K562 (cell line): ENCODE measurements at regions not wholly inside any gene's neighbourhood (a gene's known extent, or its start where the extent isn't known, plus 50 kb on each side); places are given as distances from the start of the nearest gene placed in this dataset.
A peak's percentile ranks its signal among the peaks of the same experiment; 100 is the strongest.

Source experiments
- ATAC-seq: fragments of 200-7000 bp; cut with Tn5 transposase; 3 replicates; pipeline ENCODE4 v1.9.1; 2020; ENCODE audit warnings: moderate library complexity
- BruUV-seq: library from RNA; stranded (reverse); fragments of 400-500 nt; replicated peaks from 2 replicates; lab custom pipeline; 2021; lab: Mats Ljungman, UMichigan
- CTCF ChIA-PET: fragments of 300-600 bp; formaldehyde crosslinking; extraction: SDS; loops from one replicate; lab custom pipeline; 2021; ENCODE audit warnings: low intra/inter-chr PET ratio; lab: Yijun Ruan, JAX
- POLR2A ChIA-PET: fragments of 300-600, 350-650 bp; sonication (Branson Sonifier 250); formaldehyde crosslinking; extraction: SDS; loops from one replicate; lab custom pipeline; 2021; ENCODE audit warnings: antibody characterized with exemption, inconsistent platforms; lab: Yijun Ruan, JAX
- DNase-seq, 4 experiments: peaks; one replicate each; pipeline versions ENCODE4 v3.0.0 to v3.0.0-alpha.2; 2011 to 2018; ENCODE audit warnings: low spot score in 3 of 4, mixed read lengths in 3 of 4; ENCODE audit errors: extremely low read depth in 1 of 4
- FAIRE-seq: peaks from 2 replicates; lab custom pipeline; 2011; peaks lifted over from hg19 to GRCh38; lab: Jason Lieb, UNC
- H2AFZ ChIP-seq: 2 replicates; pipeline ENCODE4 v1.6.0; 2011; ENCODE audit warnings: low read depth, low read length, control low read depth, inconsistent platforms
- H3K27ac ChIP-seq: fragments of 200-600 bp; 3 replicates; pipeline ENCODE4 v1.8.0; 2011; ENCODE audit warnings: low read depth, mild to moderate bottlenecking, control low read depth, inconsistent platforms, low read length, moderate library complexity, mixed read lengths; ENCODE audit errors: extremely low read depth
- H3K27me3 ChIP-seq, 2 experiments: fragments of 300-600 bp in 1 of 2; 2 replicates in 1 of 2; 3 replicates in 1 of 2; pipeline versions ENCODE4 v1.6.0 to v1.8.0; 2011; ENCODE audit warnings: inconsistent platforms in 2 of 2, low read length in 2 of 2, mild to moderate bottlenecking in 1 of 2, mixed read lengths in 1 of 2, moderate library complexity in 1 of 2; ENCODE audit not compliant: control insufficient read depth in 2 of 2, insufficient read depth in 2 of 2
- H3K36me3 ChIP-seq: fragments of 300-600 bp; 3 replicates; pipeline ENCODE4 v1.8.0; 2011; ENCODE audit warnings: mild to moderate bottlenecking, low read length, inconsistent platforms; ENCODE audit not compliant: control insufficient read depth, insufficient read depth
- H3K4me1 ChIP-seq, 2 experiments: fragments of 200-600 bp in 1 of 2; replicated peaks in 1 of 2; 2 replicates in 1 of 2; 3 replicates in 1 of 2; pipeline versions ENCODE4 v1.5.1 to v1.8.0; 2011; ENCODE audit warnings: inconsistent platforms in 2 of 2, low read length in 2 of 2, mild to moderate bottlenecking in 1 of 2, mixed read lengths in 1 of 2, moderate library complexity in 1 of 2; ENCODE audit not compliant: control insufficient read depth in 2 of 2, insufficient read depth in 2 of 2
- H3K4me2 ChIP-seq: 2 replicates; pipeline ENCODE4 v1.6.1; 2011; ENCODE audit warnings: low read length, control low read depth, inconsistent platforms, mixed read lengths; ENCODE audit not compliant: insufficient read depth
- H3K4me3 ChIP-seq: fragments of 200-600 bp; sonication (generic), shearing (Covaris generic); 2 replicates; pipeline ENCODE4 v1.5.1; 2016; ENCODE audit warnings: control low read depth, inconsistent platforms
- H3K79me2 ChIP-seq: fragments of 200-600 bp; 3 replicates; pipeline ENCODE4 v1.8.0; 2011; ENCODE audit warnings: low read length, inconsistent platforms; ENCODE audit not compliant: control insufficient read depth, insufficient read depth
- H3K9ac ChIP-seq, 2 experiments: 2 replicates each; pipeline versions ENCODE4 v1.6.0 to v1.6.1; 2011; ENCODE audit warnings: low read depth in 2 of 2, low read length in 2 of 2, control low read depth in 1 of 2, inconsistent platforms in 1 of 2, mild to moderate bottlenecking in 1 of 2, mixed read lengths in 1 of 2; ENCODE audit not compliant: insufficient read depth in 1 of 2
- H3K9me1 ChIP-seq: one replicate; pipeline ENCODE4 v1.6.0; 2011; ENCODE audit warnings: inconsistent platforms, mild to moderate bottlenecking, low read length, moderate library complexity; ENCODE audit not compliant: control insufficient read depth, insufficient read depth
- H3K9me3 ChIP-seq: replicated peaks from 2 replicates; pipeline ENCODE4 v1.5.1; 2011; ENCODE audit warnings: low read depth, low read length, inconsistent platforms; ENCODE audit not compliant: control insufficient read depth, insufficient read depth
- H4K20me1 ChIP-seq: replicated peaks from 2 replicates; pipeline ENCODE4 v1.6.1; 2011; ENCODE audit warnings: low read length, inconsistent platforms, mixed read lengths; ENCODE audit not compliant: control insufficient read depth, insufficient read depth
- ASH1L ChIP-seq: fragments of 450-650 bp; IDR thresholded peaks from 2 replicates; pipeline ENCODE4 v1.6.1; 2018; ENCODE audit warnings: borderline replicate concordance, mild to moderate bottlenecking, low read depth; ENCODE audit not compliant: partially characterized antibody
- BRD4 ChIP-seq: fragments of 200-600 bp; sonication (generic); IDR thresholded peaks from 2 replicates; pipeline ENCODE4 v1.6.1; 2017; ENCODE audit warnings: inconsistent platforms
- ETV5 ChIP-seq: sonication (generic); formaldehyde crosslinking; IDR thresholded peaks from 2 replicates; pipeline ENCODE4 v1.4.0; 2020; ENCODE audit warnings: low read depth, mild to moderate bottlenecking, missing genetic modification reagents
- HDGF ChIP-seq: fragments of 450-650 bp; IDR thresholded peaks from 2 replicates; pipeline ENCODE4 v1.6.1; 2016
- JUNB ChIP-seq: fragments of 450-650 bp; formaldehyde crosslinking; conservative IDR thresholded peaks from 2 replicates; pipeline ENCODE4 v1.4.0; 2020; ENCODE audit warnings: mild to moderate bottlenecking
- MEIS2 ChIP-seq: fragments of 450-650 bp; IDR thresholded peaks from 2 replicates; pipeline ENCODE4 v1.6.1; 2014; ENCODE audit warnings: mild to moderate bottlenecking; ENCODE audit not compliant: partially characterized antibody
- MTA2 ChIP-seq: fragments of 450-650 bp; IDR thresholded peaks from 2 replicates; pipeline ENCODE4 v1.6.1; 2016; ENCODE audit warnings: low read depth
- RFX1 ChIP-seq: fragments of 450-650 bp; IDR thresholded peaks from 2 replicates; pipeline ENCODE4 v1.6.1; 2016; ENCODE audit warnings: mild to moderate bottlenecking, moderate library complexity
- TAF9B ChIP-seq: fragments of 450-650 bp; IDR thresholded peaks from 2 replicates; pipeline ENCODE4 v1.6.1; 2018; ENCODE audit warnings: mild to moderate bottlenecking; ENCODE audit not compliant: partially characterized antibody
- ZNF124 ChIP-seq: sonication (generic); formaldehyde crosslinking; IDR thresholded peaks from 2 replicates; pipeline ENCODE4 v1.8.1; 2022; ENCODE audit warnings: missing genetic modification reagents
- ZZZ3 ChIP-seq: fragments of 450-650 bp; IDR thresholded peaks from 2 replicates; pipeline ENCODE4 v1.6.1; 2016; ENCODE audit warnings: antibody characterized with exemption, mild to moderate bottlenecking, moderate library complexity
- WGBS: fragments of 100-300 bp; shearing (Covaris generic); methylation state at CpG from one replicate; pipeline ENCODE4 v1.1.6; 2016; ENCODE audit warnings: low coverage, mixed read lengths; ENCODE audit not compliant: insufficient coverage; ENCODE audit errors: missing lambda C conversion rate; 5-methylcytosine and 5-hydroxymethylcytosine counted together
- in situ Hi-C: fragments of 300-500 bp; cut with MboI; formaldehyde crosslinking; loops from 4 replicates; pipeline ENCODE4 v1.15.0; 2018; ENCODE audit warnings: inconsistent platforms, mixed read lengths
- intact Hi-C: fragments of 100-400 bp; cut with micrococcal nuclease; formaldehyde crosslinking; loops from 2 replicates; pipeline ENCODE4 v1.14.2; 2022
- TF ChIP-seq, protein P1 (sequence below): fragments of 450-650 bp; IDR thresholded peaks from 2 replicates; pipeline ENCODE4 v1.7.1; 2018; ENCODE audit warnings: mild to moderate bottlenecking, low read depth; ENCODE audit not compliant: partially characterized antibody
- TF ChIP-seq, protein P2 (sequence below): sonication (generic); formaldehyde crosslinking; IDR thresholded peaks from 2 replicates; pipeline ENCODE4 v1.8.1; 2023; ENCODE audit warnings: mild to moderate bottlenecking, missing genetic modification reagents
- TF ChIP-seq, protein P3 (sequence below): fragments of 450-650 bp; formaldehyde crosslinking; IDR thresholded peaks from 2 replicates; pipeline ENCODE4 v1.4.0; 2020; ENCODE audit warnings: mild to moderate bottlenecking, moderate library complexity

DNA sequence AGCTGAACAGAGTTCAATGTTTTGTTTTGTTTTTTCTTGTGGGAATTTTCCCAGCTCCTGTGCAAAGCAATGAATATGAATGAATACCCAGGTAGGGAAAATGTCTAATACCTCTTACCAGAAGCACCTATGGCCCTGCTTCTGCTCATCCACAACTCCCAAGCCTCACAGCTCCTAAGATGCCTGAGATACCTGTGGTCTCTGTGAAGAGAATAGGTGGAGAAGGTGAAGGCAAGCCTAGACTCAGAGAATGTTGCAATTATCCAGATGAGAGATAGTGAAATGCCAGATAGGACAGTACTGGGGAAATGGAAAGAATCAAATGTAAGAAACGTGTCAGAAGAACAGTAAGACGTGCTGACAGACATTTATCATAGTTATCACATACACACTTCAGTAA is 70.2 kb upstream of the NOCT start:
- ChIA-PET POLR2A (no interaction called here), CTCF (no interaction called here)
- Histone ChIP-seq H2AFZ (no peak overlapping the region), H3K9me1 (no peaks in the 10 kb centered on the region), H3K36me3 (no peaks in the 10 kb centered on the region), H3K9ac (no peak overlapping the region), H4K20me1 (no peaks in the 10 kb centered on the region), H3K9me3 (no peaks in the 10 kb centered on the region), H3K4me2 (no peak overlapping the region), H3K79me2 (no peaks in the 10 kb centered on the region), H3K4me1 (no peaks in the 10 kb centered on the region), H3K4me3 (no peak overlapping the region), H3K27me3 (no peaks in the 10 kb centered on the region), H3K27ac (no peak overlapping the region)
- FAIRE-seq (no peak), DNase-seq (no peak), ATAC-seq (no peak)
- BruUV-seq, result no TSS peak
- in situ Hi-C loops (no loop called here), intact Hi-C loops (no loop called here)
- TF ChIP-seq ZNF124 (CRISPR knock-in tag) (no peak), ZZZ3 (no peak), RFX1 (no peak), ETV5 (CRISPR knock-in tag) (no peak), TAF9B (no peak), MEIS2 (peak; percentile 47)
- 4% methylated on average over 2 of the region's 2 CpGs for WGBS

DNA sequence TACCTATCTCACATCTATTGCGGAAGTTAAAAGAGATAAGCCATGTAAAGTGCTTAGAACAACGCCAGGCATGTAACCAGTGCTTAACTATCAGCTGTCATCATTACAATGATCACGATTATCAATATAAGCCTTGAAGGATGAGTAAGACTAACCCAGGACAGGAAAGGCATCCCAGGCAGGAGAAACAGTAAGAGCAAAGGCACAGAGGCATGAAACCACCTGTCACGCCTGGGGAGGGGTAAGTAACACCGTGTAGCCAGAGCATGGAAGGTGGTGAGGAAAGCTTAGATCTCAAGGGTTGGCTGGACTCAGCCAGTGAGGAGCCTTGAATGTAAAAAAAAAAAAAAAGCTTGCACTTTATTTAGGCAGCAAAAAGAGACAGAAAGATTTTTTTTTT is 71.7 kb upstream of the NOCT start:
- H4K20me1 ChIP-seq, result no peaks in the 10 kb centered on the region
- no peaks in the 10 kb centered on the region for H3K9me3 ChIP-seq
- CTCF ChIA-PET, result no interaction called here
- H3K36me3 ChIP-seq, result no peaks in the 10 kb centered on the region
- POLR2A ChIA-PET, result interaction anchor here (0.6 kb wide), 1 partner anchor 257 kb away, joined by 3 read pairs; no protein-coding TSS in a partner anchor
- H3K79me2 ChIP-seq, result no peaks in the 10 kb centered on the region
- H3K27ac ChIP-seq, result no peak overlapping the region
- ATAC-seq, result no peak
- no peaks in the 10 kb centered on the region for H3K4me1 ChIP-seq
- H3K9ac ChIP-seq, result no peak overlapping the region
- no peak for DNase-seq
- 11% methylated on average over 5 of the region's 5 CpGs for WGBS
- FAIRE-seq, result no peak
- no peak overlapping the region for H3K4me2 ChIP-seq
- H3K27me3 ChIP-seq, result no peaks in the 10 kb centered on the region
- no peak overlapping the region for H2AFZ ChIP-seq
- no peak overlapping the region for H3K4me3 ChIP-seq
- intact Hi-C loops, result no loop called here
- in situ Hi-C loops, result no loop called here
- no TSS peak for BruUV-seq
- no peaks in the 10 kb centered on the region for H3K9me1 ChIP-seq
- TF ChIP-seq BRD4, result no peak
- TF ChIP-seq, protein P1, sequence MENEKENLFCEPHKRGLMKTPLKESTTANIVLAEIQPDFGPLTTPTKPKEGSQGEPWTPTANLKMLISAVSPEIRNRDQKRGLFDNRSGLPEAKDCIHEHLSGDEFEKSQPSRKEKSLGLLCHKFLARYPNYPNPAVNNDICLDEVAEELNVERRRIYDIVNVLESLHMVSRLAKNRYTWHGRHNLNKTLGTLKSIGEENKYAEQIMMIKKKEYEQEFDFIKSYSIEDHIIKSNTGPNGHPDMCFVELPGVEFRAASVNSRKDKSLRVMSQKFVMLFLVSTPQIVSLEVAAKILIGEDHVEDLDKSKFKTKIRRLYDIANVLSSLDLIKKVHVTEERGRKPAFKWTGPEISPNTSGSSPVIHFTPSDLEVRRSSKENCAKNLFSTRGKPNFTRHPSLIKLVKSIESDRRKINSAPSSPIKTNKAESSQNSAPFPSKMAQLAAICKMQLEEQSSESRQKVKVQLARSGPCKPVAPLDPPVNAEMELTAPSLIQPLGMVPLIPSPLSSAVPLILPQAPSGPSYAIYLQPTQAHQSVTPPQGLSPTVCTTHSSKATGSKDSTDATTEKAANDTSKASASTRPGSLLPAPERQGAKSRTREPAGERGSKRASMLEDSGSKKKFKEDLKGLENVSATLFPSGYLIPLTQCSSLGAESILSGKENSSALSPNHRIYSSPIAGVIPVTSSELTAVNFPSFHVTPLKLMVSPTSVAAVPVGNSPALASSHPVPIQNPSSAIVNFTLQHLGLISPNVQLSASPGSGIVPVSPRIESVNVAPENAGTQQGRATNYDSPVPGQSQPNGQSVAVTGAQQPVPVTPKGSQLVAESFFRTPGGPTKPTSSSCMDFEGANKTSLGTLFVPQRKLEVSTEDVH, result no peak
- no peak for TF ChIP-seq JUNB (CRISPR knock-in tag)
- no peak for TF ChIP-seq HDGF
- TF ChIP-seq, protein P2, sequence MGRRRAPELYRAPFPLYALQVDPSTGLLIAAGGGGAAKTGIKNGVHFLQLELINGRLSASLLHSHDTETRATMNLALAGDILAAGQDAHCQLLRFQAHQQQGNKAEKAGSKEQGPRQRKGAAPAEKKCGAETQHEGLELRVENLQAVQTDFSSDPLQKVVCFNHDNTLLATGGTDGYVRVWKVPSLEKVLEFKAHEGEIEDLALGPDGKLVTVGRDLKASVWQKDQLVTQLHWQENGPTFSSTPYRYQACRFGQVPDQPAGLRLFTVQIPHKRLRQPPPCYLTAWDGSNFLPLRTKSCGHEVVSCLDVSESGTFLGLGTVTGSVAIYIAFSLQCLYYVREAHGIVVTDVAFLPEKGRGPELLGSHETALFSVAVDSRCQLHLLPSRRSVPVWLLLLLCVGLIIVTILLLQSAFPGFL (CRISPR knock-in tag), result no peak
- TF ChIP-seq ASH1L, result no peak
- no peak for TF ChIP-seq MTA2
- TF ChIP-seq, protein P3, sequence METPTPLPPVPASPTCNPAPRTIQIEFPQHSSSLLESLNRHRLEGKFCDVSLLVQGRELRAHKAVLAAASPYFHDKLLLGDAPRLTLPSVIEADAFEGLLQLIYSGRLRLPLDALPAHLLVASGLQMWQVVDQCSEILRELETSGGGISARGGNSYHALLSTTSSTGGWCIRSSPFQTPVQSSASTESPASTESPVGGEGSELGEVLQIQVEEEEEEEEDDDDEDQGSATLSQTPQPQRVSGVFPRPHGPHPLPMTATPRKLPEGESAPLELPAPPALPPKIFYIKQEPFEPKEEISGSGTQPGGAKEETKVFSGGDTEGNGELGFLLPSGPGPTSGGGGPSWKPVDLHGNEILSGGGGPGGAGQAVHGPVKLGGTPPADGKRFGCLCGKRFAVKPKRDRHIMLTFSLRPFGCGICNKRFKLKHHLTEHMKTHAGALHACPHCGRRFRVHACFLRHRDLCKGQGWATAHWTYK (CRISPR knock-in tag), result no peak
